ENCODE measurements at regions not wholly inside any gene's neighbourhood (a gene's known extent, or its start where the extent isn't known, plus 50 kb on each side); places are given as distances from the start of the nearest gene placed in this dataset.

- no peak for DNase-seq
These were observed 100.1 kb upstream of the ARHGEF9 start for GRCh38 chrX:63884821-63885790.

GRCh38 chrX:63869506-63869905, 84.5 kb upstream of the ARHGEF9 start:
- no peak for DNase-seq

- DNase-seq: no peak
These were observed 70.9 kb upstream of the ARHGEF9 start for GRCh38 chrX:63855896-63856295.

- no peak for DNase-seq
These were observed 50.3 kb upstream of the ARHGEF9 start for GRCh38 chrX:63835361-63835760.
